Sigmoid colon (tissue), 4 donors: ENCODE measurements at regions not wholly inside any gene's neighbourhood (a gene's known extent, or its start where the extent isn't known, plus 50 kb on each side); places are given as distances from the start of the nearest gene placed in this dataset.

Experiments used
- CTCF ChIP-seq, 4 experiments: fragments of 450-650 bp in 3 of 4; fragments of 200-600 bp in 1 of 4; IDR thresholded peaks; one replicate each; pipeline ENCODE4 v1.5.1; 2016 to 2019; ENCODE audit warnings: antibody characterized with exemption in 4 of 4, mild to moderate bottlenecking in 3 of 4, moderate library complexity in 2 of 4
- EP300 ChIP-seq, 4 donors: sonication (generic); formaldehyde crosslinking; IDR thresholded peaks; one replicate each; pipeline ENCODE4 v1.6.1; 2017; ENCODE audit warnings: antibody characterized with exemption in 4 of 4
- POLR2A ChIP-seq, 2 donors: fragments of 450-650 bp; IDR thresholded peaks; one replicate each; pipeline ENCODE4 v1.6.1; 2016; ENCODE audit warnings: antibody characterized with exemption in 2 of 2, mild to moderate bottlenecking in 2 of 2, moderate library complexity in 2 of 2
- POLR2AphosphoS5 ChIP-seq, 4 donors: sonication (generic); formaldehyde crosslinking; IDR thresholded peaks; one replicate each; pipeline ENCODE4 v1.6.1; 2017; ENCODE audit warnings: antibody characterized with exemption in 4 of 4

- TF ChIP-seq CTCF (IDR thresholded peaks at IDR 0.05) (no peak), POLR2AphosphoS5 (IDR thresholded peaks at IDR 0.05) (no peak), POLR2A (IDR thresholded peaks at IDR 0.05) (no peak), EP300 (IDR thresholded peaks at IDR 0.05) (no peak)
These were observed 156.3 kb upstream of the C1orf174 start for GRCh38 chr1:4056422-4056821.
